ENCODE measurements at regions not wholly inside any gene's neighbourhood (a gene's known extent, or its start where the extent isn't known, plus 50 kb on each side); places are given as distances from the start of the nearest gene placed in this dataset.

DNA sequence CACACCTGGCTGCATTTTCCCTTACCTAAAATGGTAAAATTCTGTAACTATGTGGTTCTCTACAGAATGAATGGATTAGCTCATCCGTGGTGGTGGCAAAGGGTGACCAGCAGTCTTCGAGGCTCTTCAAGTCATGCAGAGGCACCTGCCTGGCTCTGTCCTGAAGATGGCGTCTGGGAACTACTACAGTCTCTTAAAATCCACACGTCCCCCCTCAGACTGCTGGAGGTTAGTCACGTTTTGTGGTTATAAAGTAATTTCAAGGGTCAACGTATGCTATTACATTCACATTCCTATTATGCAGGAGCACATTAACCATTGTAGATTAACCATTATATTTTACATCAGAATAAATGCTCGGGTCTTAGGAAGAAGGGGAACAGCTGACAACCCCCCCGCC lies 616.7 kb downstream of the GALR1 start:
- Histone ChIP-seq H3K9ac (ENCODE audit: insufficient read depth, low read length, poor library complexity, severe bottlenecking) (no peak overlapping the region), H3K79me2 (ENCODE audit: insufficient read depth, low read length) (no peaks in the 10 kb centered on the region), H2AFZ (ENCODE audit: insufficient read depth, low read depth, low read length, poor library complexity, severe bottlenecking) (no peak overlapping the region), H3K27ac (ENCODE audit: low read depth in 1 of 2, low read length in 2 of 2) (no peak overlapping the region), H3K27me3 (ENCODE audit: control insufficient read depth in 2 of 2, insufficient read depth in 2 of 2, low read length in 2 of 2) (no peaks in the 10 kb centered on the region), H3K36me3 (replicated peaks in 1 of 2; ENCODE audit: control insufficient read depth in 1 of 2, insufficient read depth in 2 of 2, low read length in 2 of 2) (no peaks in the 10 kb centered on the region), H4K20me1 (ENCODE audit: insufficient read depth, low read length) (no peaks in the 10 kb centered on the region), H3K4me3 (replicated peaks in 1 of 3; ENCODE audit: low read depth in 2 of 3, low read length in 3 of 3) (no peak overlapping the region), H3K4me1 (ENCODE audit: control insufficient read depth in 1 of 2, insufficient read depth in 2 of 2, low read length in 2 of 2) (no peaks in the 10 kb centered on the region), H3K9me3 (replicated peaks in 1 of 2; ENCODE audit: control insufficient read depth in 1 of 2, insufficient read depth in 1 of 2, low read length in 2 of 2) (peaks cover 11 to 12% of the 10 kb centered on the region in 2 donors), H3K4me2 (replicated peaks; ENCODE audit: extremely low read depth, low read length, poor library complexity, severe bottlenecking) (no peak overlapping the region)
- peaks cover 1 to 17% (median 10%) of the 10 kb centered on the region in 7 donors for H3K9me3 Mint-ChIP-seq
- no peaks in the 10 kb centered on the region for H3K4me1 Mint-ChIP-seq
- 92% methylated on average over 3 of the region's 8 CpGs for WGBS (ENCODE audit: insufficient coverage)
- TF ChIP-seq, protein P1, sequence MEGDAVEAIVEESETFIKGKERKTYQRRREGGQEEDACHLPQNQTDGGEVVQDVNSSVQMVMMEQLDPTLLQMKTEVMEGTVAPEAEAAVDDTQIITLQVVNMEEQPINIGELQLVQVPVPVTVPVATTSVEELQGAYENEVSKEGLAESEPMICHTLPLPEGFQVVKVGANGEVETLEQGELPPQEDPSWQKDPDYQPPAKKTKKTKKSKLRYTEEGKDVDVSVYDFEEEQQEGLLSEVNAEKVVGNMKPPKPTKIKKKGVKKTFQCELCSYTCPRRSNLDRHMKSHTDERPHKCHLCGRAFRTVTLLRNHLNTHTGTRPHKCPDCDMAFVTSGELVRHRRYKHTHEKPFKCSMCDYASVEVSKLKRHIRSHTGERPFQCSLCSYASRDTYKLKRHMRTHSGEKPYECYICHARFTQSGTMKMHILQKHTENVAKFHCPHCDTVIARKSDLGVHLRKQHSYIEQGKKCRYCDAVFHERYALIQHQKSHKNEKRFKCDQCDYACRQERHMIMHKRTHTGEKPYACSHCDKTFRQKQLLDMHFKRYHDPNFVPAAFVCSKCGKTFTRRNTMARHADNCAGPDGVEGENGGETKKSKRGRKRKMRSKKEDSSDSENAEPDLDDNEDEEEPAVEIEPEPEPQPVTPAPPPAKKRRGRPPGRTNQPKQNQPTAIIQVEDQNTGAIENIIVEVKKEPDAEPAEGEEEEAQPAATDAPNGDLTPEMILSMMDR (IDR thresholded peaks at IDR 0.05) = no peak
- no peak overlapping the region for H3K4me3 Mint-ChIP-seq
- H3K36me3 Mint-ChIP-seq = no peaks in the 10 kb centered on the region
- no peaks in the 10 kb centered on the region for H3K27me3 Mint-ChIP-seq (ENCODE audit: low read depth in 3 of 3)
- no peak overlapping the region for H3K27ac Mint-ChIP-seq
- DNase-seq = no peak
- intact Hi-C loops (cut with micrococcal nuclease) = no loop called here

DNA sequence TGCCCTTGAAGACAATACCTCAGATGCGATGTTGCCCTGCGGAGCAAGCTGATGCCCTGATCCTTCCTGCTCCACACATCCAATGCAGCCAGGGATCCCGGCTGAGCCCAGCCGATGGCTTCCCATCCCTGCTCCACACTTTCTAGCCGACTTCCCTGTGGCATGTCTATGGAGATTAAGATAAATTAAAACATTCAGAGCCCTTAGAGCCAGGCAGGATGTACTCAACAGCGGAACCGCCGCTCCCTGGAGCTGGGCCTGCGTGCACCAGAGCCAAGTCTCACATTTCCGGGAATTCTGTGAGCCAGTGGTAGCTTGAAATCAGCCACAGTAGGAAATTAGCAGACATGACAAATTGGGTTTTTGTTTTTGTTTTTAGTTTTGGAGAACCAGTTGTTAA lies 620.6 kb downstream of the GALR1 start:
- Mint-ChIP-seq H3K4me3 (no peak overlapping the region), H3K4me1 (no peaks in the 10 kb centered on the region), H3K27me3 (ENCODE audit: low read depth in 3 of 3) (peaks cover 0 to 4% (median 3%) of the 10 kb centered on the region in 3 donors), H3K9me3 (peaks cover 6 to 20% (median 10%) of the 10 kb centered on the region in 7 donors), H3K27ac (no peak overlapping the region), H3K36me3 (no peaks in the 10 kb centered on the region)
- Histone ChIP-seq H3K27ac (ENCODE audit: low read depth in 1 of 2, low read length in 2 of 2) (no peak overlapping the region), H3K36me3 (replicated peaks in 1 of 2; ENCODE audit: control insufficient read depth in 1 of 2, insufficient read depth in 2 of 2, low read length in 2 of 2) (no peaks in the 10 kb centered on the region), H3K27me3 (ENCODE audit: control insufficient read depth in 2 of 2, insufficient read depth in 2 of 2, low read length in 2 of 2) (no peaks in the 10 kb centered on the region), H4K20me1 (ENCODE audit: insufficient read depth, low read length) (no peaks in the 10 kb centered on the region), H3K9me3 (replicated peaks in 1 of 2; ENCODE audit: control insufficient read depth in 1 of 2, insufficient read depth in 1 of 2, low read length in 2 of 2) (peaks cover 11 to 12% of the 10 kb centered on the region in 2 donors), H2AFZ (ENCODE audit: insufficient read depth, low read depth, low read length, poor library complexity, severe bottlenecking) (no peak overlapping the region), H3K4me1 (ENCODE audit: control insufficient read depth in 1 of 2, insufficient read depth in 2 of 2, low read length in 2 of 2) (no peaks in the 10 kb centered on the region), H3K4me3 (replicated peaks in 1 of 3; ENCODE audit: low read depth in 2 of 3, low read length in 3 of 3) (no peak overlapping the region), H3K79me2 (ENCODE audit: insufficient read depth, low read length) (no peaks in the 10 kb centered on the region), H3K4me2 (replicated peaks; ENCODE audit: extremely low read depth, low read length, poor library complexity, severe bottlenecking) (no peak overlapping the region), H3K9ac (ENCODE audit: insufficient read depth, low read length, poor library complexity, severe bottlenecking) (no peak overlapping the region)
- intact Hi-C loops (cut with micrococcal nuclease) = no loop called here
- TF ChIP-seq, protein P1 (IDR thresholded peaks at IDR 0.05) = no peak
- DNase-seq = no peak
- 95% methylated on average over 7 of the region's 10 CpGs for WGBS (ENCODE audit: insufficient coverage)
